Sigmoid colon (tissue), 6 donors: ENCODE measurements at regions not wholly inside any gene's neighbourhood (a gene's known extent, or its start where the extent isn't known, plus 50 kb on each side); places are given as distances from the start of the nearest gene placed in this dataset.

Experiments
- DNase-seq: peaks from one replicate; pipeline ENCODE4 v3.0.0-alpha.2; 2019
- H3K27ac ChIP-seq, 4 donors: fragments of 200-600 bp; sonication (generic); one replicate each; pipeline ENCODE4 v1.5.1; 2016 to 2019; ENCODE audit warnings: mild to moderate bottlenecking in 1 of 4
- H3K27me3 ChIP-seq, 3 donors: fragments of 200-600 bp; sonication (generic); one replicate each; pipeline ENCODE4 v1.5.1; 2019; ENCODE audit warnings: mild to moderate bottlenecking in 1 of 3
- H3K36me3 ChIP-seq, 4 donors: fragments of 200-600 bp; sonication (generic); one replicate each; pipeline ENCODE4 v1.5.1; 2016 to 2019
- H3K4me1 ChIP-seq, 4 donors: fragments of 200-600 bp; sonication (generic); one replicate each; pipeline ENCODE4 v1.5.1; 2017 to 2019
- H3K4me3 ChIP-seq, 4 donors: fragments of 200-600 bp; sonication (generic); one replicate each; pipeline ENCODE4 v1.5.1; 2017 to 2019; ENCODE audit warnings: mild to moderate bottlenecking in 2 of 4, moderate library complexity in 1 of 4
- H3K9me3 ChIP-seq, 4 donors: fragments of 200-600 bp in 3 of 4; sonication (generic) in 3 of 4; one replicate each; pipeline versions ENCODE4 v1.5.1 to v1.6.1; 2013 to 2019
- CTCF ChIP-seq, 4 experiments: fragments of 450-650 bp in 3 of 4; fragments of 200-600 bp in 1 of 4; IDR thresholded peaks; one replicate each; pipeline ENCODE4 v1.5.1; 2016 to 2019; ENCODE audit warnings: antibody characterized with exemption in 4 of 4, mild to moderate bottlenecking in 3 of 4, moderate library complexity in 2 of 4
- EP300 ChIP-seq, 4 donors: sonication (generic); formaldehyde crosslinking; IDR thresholded peaks; one replicate each; pipeline ENCODE4 v1.6.1; 2017; ENCODE audit warnings: antibody characterized with exemption in 4 of 4
- POLR2A ChIP-seq, 2 donors: fragments of 450-650 bp; IDR thresholded peaks; one replicate each; pipeline ENCODE4 v1.6.1; 2016; ENCODE audit warnings: antibody characterized with exemption in 2 of 2, mild to moderate bottlenecking in 2 of 2, moderate library complexity in 2 of 2
- POLR2AphosphoS5 ChIP-seq, 4 donors: sonication (generic); formaldehyde crosslinking; IDR thresholded peaks; one replicate each; pipeline ENCODE4 v1.6.1; 2017; ENCODE audit warnings: antibody characterized with exemption in 4 of 4
- WGBS, 2 donors: extraction: QIAGEN DNeasy Blood & Tissue Kit; methylation state at CpG; one replicate each; pipeline ENCODE4 v1.1.7; 2013; 5-methylcytosine and 5-hydroxymethylcytosine counted together
- intact Hi-C: fragments of 100-400 bp; cut with DNase I; formaldehyde crosslinking; loops from one replicate; pipeline ENCODE4 v1.15.1; 2023
- donor health status: healthy with polysubstance abuse.
- donor health status: healthy.

- WGBS, 2 donors, result 55 to 72% methylated on average over 5 of the region's 5 CpGs
- no peak for TF ChIP-seq EP300 (IDR thresholded peaks at IDR 0.05)
- no peak for TF ChIP-seq POLR2AphosphoS5 (IDR thresholded peaks at IDR 0.05)
- TF ChIP-seq POLR2A (IDR thresholded peaks at IDR 0.05), result no peak
- no peak for TF ChIP-seq CTCF (IDR thresholded peaks at IDR 0.05)
- no peaks in the 10 kb centered on the region for H3K4me1 ChIP-seq
Measured at GRCh38 chr4:144461906-144462305, 184.1 kb upstream of the HHIP start.

GRCh38 chr4:144463236-144463635 is 182.7 kb upstream of the HHIP start:
- H3K4me1 ChIP-seq, result no peaks in the 10 kb centered on the region
- WGBS, 2 donors, result 79 to 83% methylated on average over 1 of the region's 1 CpG
- no peak for DNase-seq
- no peak overlapping the region for H3K27ac ChIP-seq
- H3K27me3 ChIP-seq, result no peaks in the 10 kb centered on the region
- no peaks in the 10 kb centered on the region for H3K36me3 ChIP-seq
- intact Hi-C loops, result no loop called here
- H3K4me3 ChIP-seq, result no peak overlapping the region
- no peaks in the 10 kb centered on the region for H3K9me3 ChIP-seq
- TF ChIP-seq POLR2AphosphoS5 (IDR thresholded peaks at IDR 0.05) (no peak), CTCF (IDR thresholded peaks at IDR 0.05) (no peak), EP300 (IDR thresholded peaks at IDR 0.05) (no peak), POLR2A (IDR thresholded peaks at IDR 0.05) (no peak)

More at GRCh38 chr4:144461906-144462305, 184.1 kb upstream of the HHIP start:
- no peak for DNase-seq
- no peak overlapping the region for H3K4me3 ChIP-seq
- H3K9me3 ChIP-seq, result no peaks in the 10 kb centered on the region
- intact Hi-C loops, result no loop called here
- H3K36me3 ChIP-seq, result no peaks in the 10 kb centered on the region
- H3K27me3 ChIP-seq, result no peaks in the 10 kb centered on the region
- no peak overlapping the region for H3K27ac ChIP-seq

GRCh38 chr4:144463896-144464295 is 182.1 kb upstream of the HHIP start:
- H3K27me3 ChIP-seq, result no peaks in the 10 kb centered on the region
- no peaks in the 10 kb centered on the region for H3K36me3 ChIP-seq
- no peaks in the 10 kb centered on the region for H3K9me3 ChIP-seq
- no peaks in the 10 kb centered on the region for H3K4me1 ChIP-seq
- intact Hi-C loops, result no loop called here
- DNase-seq, result no peak
- 92% methylated on average over 7 of the region's 7 CpGs for WGBS, 2 donors
- H3K4me3 ChIP-seq, result no peak overlapping the region
- no peak overlapping the region for H3K27ac ChIP-seq
- TF ChIP-seq CTCF (IDR thresholded peaks at IDR 0.05) (no peak), POLR2AphosphoS5 (IDR thresholded peaks at IDR 0.05) (no peak), EP300 (IDR thresholded peaks at IDR 0.05) (no peak), POLR2A (IDR thresholded peaks at IDR 0.05) (no peak)

- no peak overlapping the region for H3K27ac ChIP-seq
- WGBS, 2 donors, result 48 to 77% methylated on average over 2 of the region's 2 CpGs
- H3K4me3 ChIP-seq, result no peak overlapping the region
- TF ChIP-seq POLR2A (IDR thresholded peaks at IDR 0.05) (no peak), EP300 (IDR thresholded peaks at IDR 0.05) (no peak), POLR2AphosphoS5 (IDR thresholded peaks at IDR 0.05) (no peak), CTCF (IDR thresholded peaks at IDR 0.05) (no peak)
- intact Hi-C loops, result no loop called here
- no peaks in the 10 kb centered on the region for H3K36me3 ChIP-seq
- H3K9me3 ChIP-seq, result no peaks in the 10 kb centered on the region
- no peaks in the 10 kb centered on the region for H3K4me1 ChIP-seq
- no peak for DNase-seq
- H3K27me3 ChIP-seq, result no peaks in the 10 kb centered on the region
Measured at GRCh38 chr4:144465546-144465945, 180.4 kb upstream of the HHIP start.

GRCh38 chr4:144480068-144480467 is 165.9 kb upstream of the HHIP start:
- DNase-seq, result no peak
- Histone ChIP-seq H3K4me1 (no peaks in the 10 kb centered on the region), H3K4me3 (no peak overlapping the region), H3K36me3 (no peaks in the 10 kb centered on the region), H3K9me3 (peaks cover 0 to 5% (median 0%) of the 10 kb centered on the region in 4 donors), H3K27ac (no peak overlapping the region), H3K27me3 (no peaks in the 10 kb centered on the region)
- intact Hi-C loops, result no loop called here
- TF ChIP-seq CTCF (IDR thresholded peaks at IDR 0.05) (no peak), POLR2A (IDR thresholded peaks at IDR 0.05) (no peak), EP300 (IDR thresholded peaks at IDR 0.05) (no peak), POLR2AphosphoS5 (IDR thresholded peaks at IDR 0.05) (no peak)
